HT-29 (cell line): ENCODE measurements at regions not wholly inside any gene's neighbourhood (a gene's known extent, or its start where the extent isn't known, plus 50 kb on each side); places are given as distances from the start of the nearest gene placed in this dataset.
A peak's percentile ranks its signal among the peaks of the same experiment; 100 is the strongest.

Experiments
- DNase-seq: peaks from one replicate; pipeline ENCODE4 v3.0.0-alpha.2; 2015; ENCODE audit warnings: low spot score

GRCh38 chr2:102967451-102967850 is 205.6 kb downstream of the TMEM182 start:
- DNase-seq: no peak

- DNase-seq: no peak
Measured at GRCh38 chr2:102968375-102968774, 206.5 kb downstream of the TMEM182 start.

GRCh38 chr2:102971701-102972100 is 209.9 kb downstream of the TMEM182 start:
- DNase-seq: no peak

GRCh38 chr2:102975996-102976975 is 214.5 kb downstream of the TMEM182 start:
- DNase-seq: peak; percentile 48

- DNase-seq: no peak
Measured at GRCh38 chr2:102977426-102978090, 215.7 kb downstream of the TMEM182 start.

GRCh38 chr2:102978091-102978490 is 216.3 kb downstream of the TMEM182 start:
- DNase-seq: no peak

GRCh38 chr2:102979429-102979828 is 217.6 kb downstream of the TMEM182 start:
- no peak for DNase-seq

- no peak for DNase-seq
Measured at GRCh38 chr2:102983786-102984185, 222.0 kb downstream of the TMEM182 start.

- DNase-seq: no peak
Measured at GRCh38 chr2:102986826-102987490, 225.1 kb downstream of the TMEM182 start.

GRCh38 chr2:102992607-102993006 is 230.8 kb downstream of the TMEM182 start:
- DNase-seq: no peak

- no peak for DNase-seq
Measured at GRCh38 chr2:102999958-103000357, 238.1 kb downstream of the TMEM182 start.

GRCh38 chr2:103002954-103003353 is 241.1 kb downstream of the TMEM182 start:
- DNase-seq: no peak

- DNase-seq: no peak
Measured at GRCh38 chr2:103003750-103004260, 242.0 kb downstream of the TMEM182 start.

- no peak for DNase-seq
Measured at GRCh38 chr2:103004426-103004942, 242.7 kb downstream of the TMEM182 start.

- DNase-seq: no peak
Measured at GRCh38 chr2:103005393-103005792, 243.6 kb downstream of the TMEM182 start.

GRCh38 chr2:103007086-103007485 is 245.3 kb downstream of the TMEM182 start:
- DNase-seq: no peak

GRCh38 chr2:103008586-103008985 is 246.8 kb downstream of the TMEM182 start:
- DNase-seq: no peak

GRCh38 chr2:103009871-103010270 is 248.0 kb downstream of the TMEM182 start:
- no peak for DNase-seq

GRCh38 chr2:103010306-103010705 is 248.5 kb downstream of the TMEM182 start:
- DNase-seq: no peak

- DNase-seq: no peak
Measured at GRCh38 chr2:103010751-103011150, 248.9 kb downstream of the TMEM182 start.

GRCh38 chr2:103012590-103012989 is 250.8 kb downstream of the TMEM182 start:
- no peak for DNase-seq

- DNase-seq: no peak
Measured at GRCh38 chr2:103025056-103025455, 263.2 kb downstream of the TMEM182 start.
